RWPE1 (cell line): ENCODE measurements at regions not wholly inside any gene's neighbourhood (a gene's known extent, or its start where the extent isn't known, plus 50 kb on each side); places are given as distances from the start of the nearest gene placed in this dataset.

ENCODE experiments used
- CTCF ChIA-PET: fragments of 350-600 bp; sonication (Branson Sonifier 250); formaldehyde crosslinking; extraction: SDS; loops from one replicate; lab custom pipeline; 2021; lab: Yijun Ruan, JAX
- POLR2A ChIA-PET: fragments of 400-600 bp; formaldehyde crosslinking; extraction: SDS; loops from one replicate; lab custom pipeline; 2020; ENCODE audit warnings: antibody characterized with exemption; ENCODE audit not compliant: low non-redundant PET; lab: Yijun Ruan, JAX
- DNase-seq: peaks from one replicate; pipeline ENCODE4 v3.0.0; 2012; ENCODE audit warnings: low spot score
- H3K27ac ChIP-seq: fragments of 450-650 bp; 2 replicates; pipeline ENCODE4 v1.5.1; 2017
- CTCF ChIP-seq: fragments of 450-650 bp; conservative IDR thresholded peaks from 2 replicates; pipeline ENCODE4 v1.5.1; 2017; ENCODE audit warnings: low read depth, mild to moderate bottlenecking

DNA sequence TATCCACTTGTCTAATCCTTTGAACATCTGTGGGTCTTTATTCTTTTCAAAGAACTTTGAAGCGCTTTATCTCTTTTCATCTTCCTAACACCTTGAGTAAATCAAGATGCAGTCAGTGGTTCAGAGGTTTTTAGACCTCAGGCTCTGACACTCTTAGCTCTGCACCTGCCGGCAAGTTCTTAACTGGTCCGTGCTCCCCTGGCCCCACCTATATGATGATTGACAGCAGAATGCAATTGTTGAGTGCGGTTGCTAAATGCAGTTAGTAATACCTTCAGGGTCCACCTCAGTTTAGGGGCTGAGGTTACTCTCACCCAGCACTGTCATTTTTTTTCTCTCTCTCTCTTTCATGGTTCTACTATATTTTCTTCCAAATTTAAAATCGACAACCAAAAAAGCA lies 854.2 kb upstream of the AUTS2 start:
- CTCF ChIA-PET = no interaction called here
- H3K27ac ChIP-seq = no peak overlapping the region
- DNase-seq = no peak
- TF ChIP-seq CTCF = no peak
- POLR2A ChIA-PET = no interaction called here

- CTCF ChIA-PET = no interaction called here
- no peak for DNase-seq
- POLR2A ChIA-PET = no interaction called here
Measured at GRCh38 chr7:68748934-68749900, 849.1 kb upstream of the AUTS2 start.

DNA sequence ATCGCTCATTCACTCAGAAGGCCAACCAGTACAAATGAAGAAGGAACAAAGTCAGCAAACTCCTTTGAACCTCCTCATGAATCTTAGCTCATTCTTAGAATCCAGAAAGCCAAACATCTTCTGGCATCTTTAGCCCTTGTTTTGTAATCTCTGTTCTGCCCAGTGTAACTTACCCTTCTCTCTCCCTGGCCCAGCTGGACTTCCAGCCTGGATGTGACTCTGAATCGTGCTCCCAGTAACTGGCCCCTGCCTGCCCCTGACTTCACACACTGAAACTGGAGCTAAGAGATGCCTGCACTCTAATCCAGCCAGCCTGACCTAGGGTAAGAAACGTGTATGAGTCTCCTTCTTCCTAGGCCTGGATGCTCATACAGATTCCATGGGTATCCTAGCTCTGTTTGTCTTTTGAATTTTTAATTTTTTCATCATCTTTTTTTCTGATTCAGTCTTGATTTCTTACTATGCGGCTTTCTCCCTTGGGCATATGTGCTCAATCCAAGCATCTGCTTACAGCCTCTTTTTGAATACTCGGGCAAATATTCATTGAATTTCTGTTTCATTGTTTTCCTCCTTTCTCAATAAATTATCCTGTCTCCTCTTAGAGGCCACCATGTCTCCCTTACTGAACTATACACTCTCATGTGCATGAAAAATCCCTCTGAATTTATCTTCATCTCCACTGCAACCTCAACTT lies 845.6 kb upstream of the AUTS2 start:
- CTCF ChIA-PET = interaction anchor here (0.7 kb wide), 1 partner anchor 1017 kb away, joined by 3 read pairs; no protein-coding TSS in a partner anchor
- H3K27ac ChIP-seq = no peak overlapping the region
- POLR2A ChIA-PET = no interaction called here
- DNase-seq = no peak
- TF ChIP-seq CTCF = no peak

More at GRCh38 chr7:68748934-68749900, 849.1 kb upstream of the AUTS2 start:
- no peak for TF ChIP-seq CTCF
- no peak overlapping the region for H3K27ac ChIP-seq

DNA sequence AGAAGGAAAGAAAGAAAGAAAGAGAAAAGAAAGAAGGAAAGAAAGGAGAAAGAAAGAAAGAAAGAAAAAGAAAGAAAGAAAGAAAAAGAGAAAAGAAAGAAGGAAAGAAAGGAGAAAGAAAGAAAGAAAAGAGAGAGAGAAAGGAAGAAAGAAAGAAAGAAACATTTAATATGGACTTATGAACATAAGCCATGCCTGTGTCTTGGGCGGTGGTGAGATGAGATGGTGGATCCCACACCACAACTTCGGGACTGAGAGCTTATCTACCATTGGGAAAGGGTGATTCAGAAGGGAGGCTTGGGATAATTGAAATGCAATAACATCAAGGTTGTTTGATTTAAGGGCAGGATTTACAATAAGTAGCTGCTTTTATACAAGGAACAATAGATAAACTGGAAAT lies 843.9 kb upstream of the AUTS2 start:
- no peak for TF ChIP-seq CTCF
- H3K27ac ChIP-seq = no peak overlapping the region
- POLR2A ChIA-PET = no interaction called here
- DNase-seq = no peak
- CTCF ChIA-PET = no interaction called here

DNA sequence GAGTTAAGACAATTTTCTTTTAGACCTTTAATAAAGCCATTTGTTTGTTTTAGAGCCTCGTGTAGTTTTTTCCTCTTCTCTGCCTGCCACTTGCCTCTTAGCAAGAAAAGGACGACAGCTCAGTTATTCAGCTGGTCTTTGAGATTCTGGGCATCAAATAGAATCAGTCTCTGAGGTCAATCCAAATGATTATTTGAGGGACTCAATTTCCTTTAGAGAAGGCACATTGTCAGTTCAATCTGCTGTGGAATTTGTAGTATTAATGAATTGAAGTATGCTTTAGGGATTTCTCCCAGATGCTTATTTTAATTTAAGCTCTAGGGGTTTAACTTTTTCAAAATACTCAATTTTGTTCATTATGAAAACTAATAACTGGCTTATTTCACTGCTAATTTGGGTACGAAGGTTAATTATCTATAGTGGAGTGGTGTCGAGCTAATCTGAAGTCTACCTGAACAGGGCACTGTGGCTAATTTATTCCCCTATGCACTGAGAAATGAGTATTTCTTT lies 841.2 kb upstream of the AUTS2 start:
- ChIA-PET CTCF (no interaction called here), POLR2A (no interaction called here)
- no peak for DNase-seq
- TF ChIP-seq CTCF = no peak
- H3K27ac ChIP-seq = no peak overlapping the region

DNA sequence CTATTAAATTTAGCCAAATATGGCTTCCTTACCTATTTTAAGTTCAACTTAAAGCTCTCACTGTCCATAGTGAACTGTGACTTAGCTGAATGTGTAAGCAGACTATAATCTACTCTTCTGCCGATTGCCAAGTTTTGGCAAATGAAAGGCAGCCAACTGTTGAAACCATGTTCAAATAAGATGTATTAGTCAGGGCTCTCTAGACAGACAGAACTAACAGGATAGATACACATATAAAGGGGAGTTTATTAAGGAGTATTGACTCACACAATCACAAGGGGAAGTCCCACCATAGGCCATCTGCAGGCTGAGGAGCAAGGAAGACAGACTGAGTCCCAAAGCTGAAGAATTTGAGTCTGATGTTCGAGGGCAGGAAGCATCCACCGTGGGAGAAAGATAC lies 837.7 kb upstream of the AUTS2 start:
- ChIA-PET CTCF (no interaction called here), POLR2A (no interaction called here)
- no peak overlapping the region for H3K27ac ChIP-seq
- TF ChIP-seq CTCF = no peak
- no peak for DNase-seq
